B cell (primary cell): ENCODE measurements at regions not wholly inside any gene's neighbourhood (a gene's known extent, or its start where the extent isn't known, plus 50 kb on each side); places are given as distances from the start of the nearest gene placed in this dataset.

ENCODE experiments used
- ATAC-seq: fragments of 200-7000 bp; cut with Tn5 transposase; one replicate; pipeline ENCODE4 v1.10.0; 2021; ENCODE audit warnings: low read depth, mild to moderate bottlenecking, moderate number of reproducible peaks, moderate library complexity
- CTCF ChIA-PET: fragments of 350-600 bp; sonication (Branson Sonifier 250); formaldehyde crosslinking; loops from one replicate; lab custom pipeline; 2021; ENCODE audit warnings: antibody characterized with exemption, inconsistent platforms; lab: Charles Lee
- POLR2A ChIA-PET: fragments of 350-600 bp; sonication (Branson Sonifier 250); formaldehyde crosslinking; loops from one replicate; lab custom pipeline; 2021; ENCODE audit warnings: antibody characterized with exemption; lab: Charles Lee
- DNase-seq: peaks from one replicate; pipeline ENCODE4 v3.0.0; 2013
- H2AFZ ChIP-seq: 2 replicates; pipeline ENCODE4 v1.6.1; 2012; ENCODE audit warnings: mild to moderate bottlenecking, low read depth, low read length; ENCODE audit not compliant: insufficient read depth, poor library complexity, severe bottlenecking
- H3K27ac ChIP-seq, 2 donors: 1 replicate in 1 of 2; 2 replicates in 1 of 2; pipeline ENCODE4 v1.5.1; 2012 to 2013; ENCODE audit warnings: low read length in 2 of 2, mild to moderate bottlenecking in 2 of 2, moderate library complexity in 1 of 2
- H3K27me3 ChIP-seq, 4 experiments: fragments of 200-600 bp in 1 of 4; sonication (generic) in 1 of 4; replicated peaks in 1 of 4; 1 replicate in 2 of 4; 2 replicates in 2 of 4; pipeline versions ENCODE4 v1.6.1 to v1.7.0; 2013 to 2016; ENCODE audit warnings: low read length in 3 of 4, mild to moderate bottlenecking in 2 of 4, mixed read lengths in 1 of 4, moderate library complexity in 1 of 4; ENCODE audit not compliant: insufficient read depth in 4 of 4, control insufficient read depth in 3 of 4; ENCODE audit errors: control extremely low read depth in 1 of 4
- H3K36me3 ChIP-seq, 2 experiments: replicated peaks in 1 of 2; 1 replicate in 1 of 2; 2 replicates in 1 of 2; pipeline versions ENCODE4 v1.6.1 to v1.7.1; 2013; ENCODE audit warnings: low read length in 1 of 2; ENCODE audit not compliant: insufficient read depth in 2 of 2, control insufficient read depth in 1 of 2; ENCODE audit errors: control extremely low read depth in 1 of 2, extremely low read depth in 1 of 2
- H3K4me1 ChIP-seq, 2 donors: fragments of 200-600 bp in 1 of 2; sonication (generic) in 1 of 2; 1 replicate in 1 of 2; 2 replicates in 1 of 2; pipeline versions ENCODE4 v1.5.1 to v1.6.1; 2013 to 2017; ENCODE audit warnings: low read length in 2 of 2; ENCODE audit not compliant: control insufficient read depth in 2 of 2, insufficient read depth in 2 of 2
- H3K4me2 ChIP-seq: replicated peaks from 2 replicates; pipeline ENCODE3; 2012; ENCODE audit warnings: mild to moderate bottlenecking, low read depth, low read length; ENCODE audit not compliant: poor library complexity, severe bottlenecking
- H3K4me3 ChIP-seq, 5 experiments: fragments of 200-600 bp in 1 of 5; sonication (generic) in 1 of 5; 1 replicate in 3 of 5; 2 replicates in 2 of 5; pipeline versions ENCODE4 v1.5.1 to v1.7.0; 2011 to 2016; ENCODE audit warnings: low read length in 4 of 5, mild to moderate bottlenecking in 4 of 5, low read depth in 2 of 5, control low read depth in 1 of 5, moderate library complexity in 1 of 5; ENCODE audit not compliant: insufficient read depth in 1 of 5; ENCODE audit errors: control extremely low read depth in 1 of 5, extremely low read depth in 1 of 5
- H3K79me2 ChIP-seq: fragments of 200-600 bp; sonication (generic); one replicate; pipeline ENCODE4 v1.6.0; 2016; ENCODE audit warnings: low read length; ENCODE audit not compliant: control insufficient read depth, insufficient read depth
- H3K9ac ChIP-seq: fragments of 200-600 bp; sonication (generic); 2 replicates; pipeline ENCODE4 v1.6.1; 2017; ENCODE audit warnings: mild to moderate bottlenecking, low read length, moderate library complexity
- H3K9me3 ChIP-seq, 3 donors: one replicate each; pipeline versions ENCODE4 v1.6.1 to v1.7.1; 2013; ENCODE audit warnings: low read length in 2 of 3; ENCODE audit not compliant: control insufficient read depth in 2 of 3, insufficient read depth in 1 of 3; ENCODE audit errors: control extremely low read depth in 1 of 3
- H4K20me1 ChIP-seq: 2 replicates; pipeline ENCODE4 v1.6.0; 2012; ENCODE audit warnings: mild to moderate bottlenecking, low read length; ENCODE audit not compliant: insufficient read depth, control insufficient read depth, poor library complexity, severe bottlenecking
- H3K27ac Mint-ChIP-seq: one replicate; pipeline ENCODE4 v1.8.0; 2021; ENCODE audit warnings: mixed read lengths
- H3K27me3 Mint-ChIP-seq: one replicate; pipeline ENCODE4 v1.8.0; 2021; ENCODE audit warnings: mixed read lengths
- H3K4me1 Mint-ChIP-seq: one replicate; pipeline ENCODE4 v1.8.0; 2021; ENCODE audit warnings: mixed read lengths
- H3K4me3 Mint-ChIP-seq: one replicate; pipeline ENCODE4 v1.8.0; 2021; ENCODE audit warnings: mixed read lengths
- H3K9me3 Mint-ChIP-seq: one replicate; pipeline ENCODE4 v1.8.0; 2022; ENCODE audit warnings: mixed read lengths; ENCODE audit not compliant: insufficient read depth
- EZH2 ChIP-seq: IDR thresholded peaks from 2 replicates; pipeline ENCODE4 v1.6.1; 2012; ENCODE audit warnings: borderline replicate concordance, low read depth, mild to moderate bottlenecking, moderate library complexity, low read length; ENCODE audit not compliant: insufficient read depth, poor library complexity, severe bottlenecking
- WGBS: methylation state at CpG from one replicate; pipeline ENCODE4 v1.1.5; 2013; ENCODE audit warnings: missing lambda C conversion rate; ENCODE audit not compliant: insufficient coverage; 5-methylcytosine and 5-hydroxymethylcytosine counted together
- intact Hi-C: fragments of 100-400 bp; cut with micrococcal nuclease; formaldehyde crosslinking; loops from one replicate; pipeline ENCODE4 v1.10.0; 2022
- TF ChIP-seq, protein P1 (sequence below): fragments of 200-600 bp; IDR thresholded peaks from one replicate; pipeline ENCODE4 v1.8.0; 2022; ENCODE audit warnings: antibody characterized with exemption, mild to moderate bottlenecking

GRCh38 chr13:53241891-53242348, 213.3 kb downstream of the OLFM4 start:
- no peaks in the 10 kb centered on the region for H3K9me3 Mint-ChIP-seq
- TF ChIP-seq EZH2 = no peak
- TF ChIP-seq, protein P1, sequence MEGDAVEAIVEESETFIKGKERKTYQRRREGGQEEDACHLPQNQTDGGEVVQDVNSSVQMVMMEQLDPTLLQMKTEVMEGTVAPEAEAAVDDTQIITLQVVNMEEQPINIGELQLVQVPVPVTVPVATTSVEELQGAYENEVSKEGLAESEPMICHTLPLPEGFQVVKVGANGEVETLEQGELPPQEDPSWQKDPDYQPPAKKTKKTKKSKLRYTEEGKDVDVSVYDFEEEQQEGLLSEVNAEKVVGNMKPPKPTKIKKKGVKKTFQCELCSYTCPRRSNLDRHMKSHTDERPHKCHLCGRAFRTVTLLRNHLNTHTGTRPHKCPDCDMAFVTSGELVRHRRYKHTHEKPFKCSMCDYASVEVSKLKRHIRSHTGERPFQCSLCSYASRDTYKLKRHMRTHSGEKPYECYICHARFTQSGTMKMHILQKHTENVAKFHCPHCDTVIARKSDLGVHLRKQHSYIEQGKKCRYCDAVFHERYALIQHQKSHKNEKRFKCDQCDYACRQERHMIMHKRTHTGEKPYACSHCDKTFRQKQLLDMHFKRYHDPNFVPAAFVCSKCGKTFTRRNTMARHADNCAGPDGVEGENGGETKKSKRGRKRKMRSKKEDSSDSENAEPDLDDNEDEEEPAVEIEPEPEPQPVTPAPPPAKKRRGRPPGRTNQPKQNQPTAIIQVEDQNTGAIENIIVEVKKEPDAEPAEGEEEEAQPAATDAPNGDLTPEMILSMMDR = no peak
- Histone ChIP-seq H3K27me3 (no peaks in the 10 kb centered on the region), H3K27ac (no peak overlapping the region), H3K79me2 (no peaks in the 10 kb centered on the region), H2AFZ (no peak overlapping the region), H3K4me2 (no peak overlapping the region), H3K9me3 (peaks cover 0 to 2% (median 0%) of the 10 kb centered on the region in 3 donors), H3K36me3 (no peaks in the 10 kb centered on the region), H3K9ac (no peak overlapping the region), H4K20me1 (no peaks in the 10 kb centered on the region), H3K4me1 (no peaks in the 10 kb centered on the region), H3K4me3 (no peak overlapping the region)
- H3K27me3 Mint-ChIP-seq = no peaks in the 10 kb centered on the region
- no peak overlapping the region for H3K4me3 Mint-ChIP-seq
- WGBS = 43% methylated on average over 4 of the region's 5 CpGs
- POLR2A ChIA-PET = no interaction called here
- ATAC-seq (no peak), DNase-seq (no peak)
- H3K4me1 Mint-ChIP-seq = no peaks in the 10 kb centered on the region
- intact Hi-C loops = no loop called here
- CTCF ChIA-PET = interaction anchor here (1.6 kb wide), 1 partner anchor 9 kb away, joined by 5 read pairs; no protein-coding TSS in a partner anchor
- no peak overlapping the region for H3K27ac Mint-ChIP-seq

- POLR2A ChIA-PET = no interaction called here
- Histone ChIP-seq H3K27ac (no peak overlapping the region), H3K4me2 (no peak overlapping the region), H3K4me3 (no peak overlapping the region), H3K36me3 (no peaks in the 10 kb centered on the region), H3K27me3 (no peaks in the 10 kb centered on the region), H3K79me2 (no peaks in the 10 kb centered on the region), H3K9ac (no peak overlapping the region), H3K4me1 (no peaks in the 10 kb centered on the region), H4K20me1 (no peaks in the 10 kb centered on the region), H3K9me3 (no peaks in the 10 kb centered on the region), H2AFZ (no peak overlapping the region)
- Mint-ChIP-seq H3K27me3 (no peaks in the 10 kb centered on the region), H3K9me3 (no peaks in the 10 kb centered on the region), H3K4me1 (no peaks in the 10 kb centered on the region), H3K4me3 (no peak overlapping the region), H3K27ac (no peak overlapping the region)
- CTCF ChIA-PET = interaction anchor here (1.5 to 2.8 kb wide), 2 partner anchors 12 kb away, joined by 4 to 26 read pairs; no protein-coding TSS in a partner anchor
- no peak for DNase-seq
- WGBS = 75% methylated on average over 1 of the region's 1 CpG
- intact Hi-C loops = no loop called here
- TF ChIP-seq, protein P1 = no peak
- TF ChIP-seq EZH2 = no peak
- ATAC-seq = no peak
These were observed 220.6 kb downstream of the OLFM4 start for GRCh38 chr13:53249236-53249635.
